CD14-positive monocyte (primary cell): ENCODE measurements at regions not wholly inside any gene's neighbourhood (a gene's known extent, or its start where the extent isn't known, plus 50 kb on each side); places are given as distances from the start of the nearest gene placed in this dataset.

ENCODE experiments used
- DNase-seq, 3 donors: peaks; one replicate each; pipeline ENCODE4 v3.0.0-alpha.2; 2011 to 2022
- H2AFZ ChIP-seq: 2 replicates; pipeline ENCODE4 v1.6.0; 2012; ENCODE audit warnings: mild to moderate bottlenecking, low read depth, low read length, inconsistent platforms; ENCODE audit not compliant: insufficient read depth, poor library complexity, severe bottlenecking
- H3K27ac ChIP-seq, 2 donors: 1 replicate in 1 of 2; 2 replicates in 1 of 2; pipeline ENCODE4 v1.5.1; 2012 to 2013; ENCODE audit warnings: low read length in 2 of 2, control low read depth in 1 of 2, inconsistent platforms in 1 of 2, low read depth in 1 of 2, mild to moderate bottlenecking in 1 of 2
- H3K27me3 ChIP-seq, 2 donors: one replicate each; pipeline versions ENCODE4 v1.6.0 to v1.6.1; 2011 to 2013; ENCODE audit warnings: low read length in 2 of 2; ENCODE audit not compliant: control insufficient read depth in 2 of 2, insufficient read depth in 2 of 2
- H3K36me3 ChIP-seq, 2 donors: replicated peaks in 1 of 2; 1 replicate in 1 of 2; 2 replicates in 1 of 2; pipeline versions ENCODE4 v1.5.1 to v1.6.1; 2012 to 2013; ENCODE audit warnings: low read length in 2 of 2, control low read depth in 1 of 2, inconsistent platforms in 1 of 2, mild to moderate bottlenecking in 1 of 2; ENCODE audit not compliant: insufficient read depth in 2 of 2, control insufficient read depth in 1 of 2
- H3K4me1 ChIP-seq, 2 donors: 1 replicate in 1 of 2; 2 replicates in 1 of 2; pipeline versions ENCODE4 v1.5.1 to v1.6.1; 2012 to 2013; ENCODE audit warnings: low read length in 2 of 2, control low read depth in 1 of 2, inconsistent platforms in 1 of 2, mild to moderate bottlenecking in 1 of 2, moderate library complexity in 1 of 2; ENCODE audit not compliant: insufficient read depth in 2 of 2, control insufficient read depth in 1 of 2
- H3K4me2 ChIP-seq: replicated peaks from 2 replicates; pipeline ENCODE3; 2012; ENCODE audit warnings: low read length, moderate library complexity, mild to moderate bottlenecking; ENCODE audit not compliant: poor library complexity, severe bottlenecking; ENCODE audit errors: extremely low read depth
- H3K4me3 ChIP-seq, 3 experiments: fragments of 200-600 bp in 1 of 3; sonication (generic) in 1 of 3; replicated peaks in 1 of 3; 1 replicate in 2 of 3; 2 replicates in 1 of 3; pipeline ENCODE4 v1.5.1; 2011 to 2013; ENCODE audit warnings: low read length in 3 of 3, mild to moderate bottlenecking in 3 of 3, control low read depth in 2 of 3, low read depth in 2 of 3, inconsistent platforms in 1 of 3, moderate library complexity in 1 of 3
- H3K79me2 ChIP-seq: 2 replicates; pipeline ENCODE4 v1.6.0; 2012; ENCODE audit warnings: mild to moderate bottlenecking, control low read depth, inconsistent platforms, low read length, moderate library complexity; ENCODE audit not compliant: insufficient read depth
- H3K9ac ChIP-seq: 2 replicates; pipeline ENCODE4 v1.6.0; 2017; ENCODE audit warnings: low read length, mild to moderate bottlenecking; ENCODE audit not compliant: insufficient read depth, poor library complexity, severe bottlenecking
- H3K9me3 ChIP-seq, 2 donors: replicated peaks in 1 of 2; 1 replicate in 1 of 2; 2 replicates in 1 of 2; pipeline versions ENCODE4 v1.5.1 to v1.6.1; 2012 to 2013; ENCODE audit warnings: low read length in 2 of 2, control low read depth in 1 of 2; ENCODE audit not compliant: control insufficient read depth in 1 of 2, insufficient read depth in 1 of 2
- H4K20me1 ChIP-seq: 2 replicates; pipeline ENCODE4 v1.6.0; 2012; ENCODE audit warnings: mild to moderate bottlenecking, low read length, control low read depth, moderate library complexity; ENCODE audit not compliant: insufficient read depth
- H3K27ac Mint-ChIP-seq, 7 donors: one replicate each; pipeline ENCODE4 v1.8.0; 2020; ENCODE audit warnings: mild to moderate bottlenecking in 7 of 7, mixed read lengths in 7 of 7, moderate library complexity in 6 of 7, inconsistent platforms in 2 of 7
- H3K27me3 Mint-ChIP-seq, 3 donors: one replicate each; pipeline ENCODE4 v1.8.0; 2021 to 2022; ENCODE audit warnings: low read depth in 3 of 3, mild to moderate bottlenecking in 3 of 3, mixed read lengths in 3 of 3, moderate library complexity in 3 of 3, inconsistent platforms in 1 of 3
- H3K36me3 Mint-ChIP-seq, 2 donors: one replicate each; pipeline ENCODE4 v1.8.0; 2020; ENCODE audit warnings: mixed read lengths in 2 of 2, inconsistent platforms in 1 of 2, mild to moderate bottlenecking in 1 of 2
- H3K4me1 Mint-ChIP-seq: one replicate; pipeline ENCODE4 v1.8.0; 2020; ENCODE audit warnings: mild to moderate bottlenecking, mixed read lengths
- H3K4me3 Mint-ChIP-seq, 2 donors: one replicate each; pipeline ENCODE4 v1.8.0; 2020; ENCODE audit warnings: mild to moderate bottlenecking in 2 of 2, mixed read lengths in 2 of 2, moderate library complexity in 1 of 2
- H3K9me3 Mint-ChIP-seq, 7 donors: one replicate each; pipeline ENCODE4 v1.8.0; 2020 to 2022; ENCODE audit warnings: mixed read lengths in 7 of 7, mild to moderate bottlenecking in 6 of 7, moderate library complexity in 6 of 7, inconsistent platforms in 2 of 7
- CTCF ChIP-seq: fragments of 200-600 bp; IDR thresholded peaks from one replicate; pipeline ENCODE4 v1.8.0; 2022; ENCODE audit warnings: antibody characterized with exemption, mild to moderate bottlenecking
- WGBS: methylation state at CpG from one replicate; pipeline ENCODE4 v1.1.5; 2013; ENCODE audit warnings: missing lambda C conversion rate; ENCODE audit not compliant: insufficient coverage; 5-methylcytosine and 5-hydroxymethylcytosine counted together
- intact Hi-C, 2 donors: fragments of 100-400 bp; cut with micrococcal nuclease; formaldehyde crosslinking; loops; one replicate each; pipeline versions ENCODE4 v1.15.0 to v1.15.1; 2023

- Histone ChIP-seq H3K79me2 (no peaks in the 10 kb centered on the region), H3K4me2 (no peak overlapping the region), H3K27ac (no peak overlapping the region), H3K9ac (no peak overlapping the region), H3K27me3 (no peaks in the 10 kb centered on the region), H3K36me3 (no peaks in the 10 kb centered on the region), H3K4me3 (no peak overlapping the region), H4K20me1 (no peaks in the 10 kb centered on the region), H3K9me3 (peaks cover 18 to 23% of the 10 kb centered on the region in 2 donors), H2AFZ (no peak overlapping the region), H3K4me1 (no peaks in the 10 kb centered on the region)
- intact Hi-C loops: no loop called here
- no peak overlapping the region for H3K4me3 Mint-ChIP-seq
- TF ChIP-seq CTCF: no peak
- H3K27me3 Mint-ChIP-seq: peaks cover 0 to 1% (median 0%) of the 10 kb centered on the region in 3 donors
- no peak overlapping the region for H3K27ac Mint-ChIP-seq
- H3K36me3 Mint-ChIP-seq: no peaks in the 10 kb centered on the region
- no peaks in the 10 kb centered on the region for H3K4me1 Mint-ChIP-seq
- WGBS: no CpG with 5 or more reads among the region's 1 CpG
- DNase-seq: no peak
- peaks cover 2 to 19% (median 9%) of the 10 kb centered on the region in 7 donors for H3K9me3 Mint-ChIP-seq
Measured at GRCh38 chr11:107123022-107123421, 104.7 kb upstream of the GUCY1A2 start.

GRCh38 chr11:107118025-107118720 lies 99.9 kb upstream of the GUCY1A2 start:
- no peaks in the 10 kb centered on the region for H3K4me1 Mint-ChIP-seq
- DNase-seq: no peak
- Histone ChIP-seq H4K20me1 (no peaks in the 10 kb centered on the region), H3K4me2 (no peak overlapping the region), H2AFZ (no peak overlapping the region), H3K9me3 (peaks cover 18 to 27% of the 10 kb centered on the region in 2 donors), H3K27me3 (no peaks in the 10 kb centered on the region), H3K4me1 (no peaks in the 10 kb centered on the region), H3K79me2 (no peaks in the 10 kb centered on the region), H3K36me3 (no peaks in the 10 kb centered on the region), H3K27ac (no peak overlapping the region), H3K9ac (no peak overlapping the region), H3K4me3 (no peak overlapping the region)
- no peak for TF ChIP-seq CTCF
- peaks cover 2 to 14% (median 10%) of the 10 kb centered on the region in 7 donors for H3K9me3 Mint-ChIP-seq
- intact Hi-C loops: no loop called here
- no peaks in the 10 kb centered on the region for H3K27me3 Mint-ChIP-seq
- H3K4me3 Mint-ChIP-seq: no peak overlapping the region
- no peaks in the 10 kb centered on the region for H3K36me3 Mint-ChIP-seq
- no peak overlapping the region for H3K27ac Mint-ChIP-seq
